ENCODE measurements at regions not wholly inside any gene's neighbourhood (a gene's known extent, or its start where the extent isn't known, plus 50 kb on each side); places are given as distances from the start of the nearest gene placed in this dataset.
A peak's percentile ranks its signal among the peaks of the same experiment; 100 is the strongest.

DNA sequence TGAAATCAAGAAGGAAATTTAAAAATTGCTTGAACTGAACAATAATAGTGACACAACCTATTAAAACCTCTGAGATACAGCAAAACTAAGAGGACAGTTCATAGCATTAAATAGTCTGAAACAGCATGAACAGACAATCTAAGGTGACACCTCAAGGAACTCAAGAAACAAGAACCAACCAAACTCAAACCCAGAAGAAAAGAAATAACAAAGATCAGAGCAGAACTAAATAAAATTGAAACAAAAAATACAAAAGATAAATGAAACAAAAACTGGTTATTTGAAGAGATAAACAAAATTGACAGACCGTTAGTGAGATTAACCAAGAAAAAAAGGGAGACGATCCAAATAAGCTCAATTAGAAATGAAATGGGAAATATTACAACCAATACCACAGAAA, 122.8 kb upstream of the TOP3B start:
- Mint-ChIP-seq H3K4me3 (no peak overlapping the region), H3K36me3 (no peaks in the 10 kb centered on the region), H3K27ac (no peak overlapping the region), H3K9me3 (no peaks in the 10 kb centered on the region), H3K27me3 (peaks cover 0 to 10% (median 5%) of the 10 kb centered on the region in 5 donors), H3K4me1 (peaks cover 0 to 10% (median 0%) of the 10 kb centered on the region in 4 donors)
- no peak for ATAC-seq
- DNase-seq, result no peak
- POLR2A ChIA-PET, result no interaction called here

GRCh38 chr22:22103078-22103875, 120.7 kb upstream of the TOP3B start:
- no peak for DNase-seq
- Mint-ChIP-seq H3K4me3 (no peak overlapping the region), H3K9me3 (no peaks in the 10 kb centered on the region), H3K36me3 (no peaks in the 10 kb centered on the region), H3K27me3 (peaks cover 0 to 10% (median 5%) of the 10 kb centered on the region in 5 donors), H3K4me1 (peaks cover 0 to 13% (median 0%) of the 10 kb centered on the region in 4 donors), H3K27ac (no peak overlapping the region)
- no peak for ATAC-seq
- POLR2A ChIA-PET, result no interaction called here

GRCh38 chr22:22099833-22100812, 117.5 kb upstream of the TOP3B start:
- ATAC-seq, result no peak
- peaks cover 3 to 23% (median 4%) of the 10 kb centered on the region in 5 donors for H3K27me3 Mint-ChIP-seq
- DNase-seq, result no peak
- no peak overlapping the region for H3K27ac Mint-ChIP-seq
- H3K9me3 Mint-ChIP-seq, result no peaks in the 10 kb centered on the region
- no peaks in the 10 kb centered on the region for H3K36me3 Mint-ChIP-seq
- POLR2A ChIA-PET, result no interaction called here
- peaks cover 0 to 19% (median 0%) of the 10 kb centered on the region in 4 donors for H3K4me1 Mint-ChIP-seq
- no peak overlapping the region for H3K4me3 Mint-ChIP-seq

GRCh38 chr22:22099194-22099486, 116.6 kb upstream of the TOP3B start:
- no peak for DNase-seq

GRCh38 chr22:22098457-22099193, 116.0 kb upstream of the TOP3B start:
- peaks cover 0 to 19% (median 0%) of the 10 kb centered on the region in 4 donors for H3K4me1 Mint-ChIP-seq
- peak overlapping the region in 3 of 10 donors; percentile 26 to 86 (median 44) for H3K27ac Mint-ChIP-seq
- no peak for ATAC-seq
- POLR2A ChIA-PET, result interaction anchor here (1.1 kb wide), 1 partner anchor 11 kb away, joined by 3 read pairs; no protein-coding TSS in a partner anchor
- H3K4me3 Mint-ChIP-seq, result peak overlapping the region in 1 of 10 donors; percentile 62
- no peaks in the 10 kb centered on the region for H3K9me3 Mint-ChIP-seq
- no peaks in the 10 kb centered on the region for H3K36me3 Mint-ChIP-seq
- H3K27me3 Mint-ChIP-seq, result peaks cover 4 to 31% (median 5%) of the 10 kb centered on the region in 5 donors
- DNase-seq, result no peak

More at GRCh38 chr22:22099194-22099486, 116.6 kb upstream of the TOP3B start:
- Mint-ChIP-seq H3K27me3 (peaks cover 2 to 26% (median 4%) of the 10 kb centered on the region in 5 donors), H3K9me3 (no peaks in the 10 kb centered on the region), H3K4me3 (peak overlapping the region in 1 of 10 donors; percentile 62), H3K4me1 (peaks cover 0 to 19% (median 0%) of the 10 kb centered on the region in 4 donors), H3K27ac (peak overlapping the region in 3 of 10 donors; percentile 26 to 86 (median 44)), H3K36me3 (no peaks in the 10 kb centered on the region)
- POLR2A ChIA-PET, result interaction anchor here (1.1 kb wide), 1 partner anchor 11 kb away, joined by 3 read pairs; no protein-coding TSS in a partner anchor
- ATAC-seq, result peak in 1 of 2 donors; percentile 50

DNA sequence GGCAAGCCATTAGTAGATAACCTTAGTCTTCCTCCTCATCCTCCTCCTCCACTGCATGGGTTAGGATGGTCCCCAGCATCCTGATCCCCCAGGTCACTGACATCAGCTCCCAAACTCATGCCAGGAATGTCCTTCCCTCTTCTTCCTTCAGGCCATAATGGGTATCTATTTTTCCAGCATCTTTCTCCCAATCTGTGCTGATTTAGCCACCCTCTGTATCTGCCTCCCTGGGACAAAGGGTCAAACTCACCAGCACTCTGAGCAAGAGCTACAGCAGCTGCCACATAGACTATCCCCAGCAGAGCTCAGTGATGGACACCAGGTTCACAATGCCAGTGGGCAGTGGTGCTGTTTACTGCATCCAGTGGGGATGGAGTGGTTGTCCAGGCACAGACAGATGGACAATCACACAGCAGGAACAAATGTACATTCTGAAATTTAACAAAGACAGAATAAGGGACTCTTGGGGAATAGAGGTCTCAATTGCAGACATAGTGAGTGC, 115.2 kb upstream of the TOP3B start:
- H3K4me3 Mint-ChIP-seq, result no peak overlapping the region
- POLR2A ChIA-PET, result no interaction called here

GRCh38 chr22:22094921-22095320, 112.3 kb upstream of the TOP3B start:
- DNase-seq, result no peak
- Mint-ChIP-seq H3K27ac (no peak overlapping the region), H3K4me1 (peaks cover 0 to 16% (median 0%) of the 10 kb centered on the region in 4 donors), H3K9me3 (no peaks in the 10 kb centered on the region), H3K4me3 (no peak overlapping the region), H3K27me3 (peaks cover 15 to 60% (median 22%) of the 10 kb centered on the region in 5 donors), H3K36me3 (no peaks in the 10 kb centered on the region)
- POLR2A ChIA-PET, result no interaction called here
- no peak for ATAC-seq

More for the DNA sequence above, 115.2 kb upstream of the TOP3B start:
- ATAC-seq, result no peak
- no peak for DNase-seq
- Mint-ChIP-seq H3K36me3 (no peaks in the 10 kb centered on the region), H3K27ac (no peak overlapping the region), H3K4me1 (peaks cover 0 to 16% (median 0%) of the 10 kb centered on the region in 4 donors), H3K27me3 (peaks cover 7 to 40% (median 13%) of the 10 kb centered on the region in 5 donors), H3K9me3 (no peaks in the 10 kb centered on the region)

DNA sequence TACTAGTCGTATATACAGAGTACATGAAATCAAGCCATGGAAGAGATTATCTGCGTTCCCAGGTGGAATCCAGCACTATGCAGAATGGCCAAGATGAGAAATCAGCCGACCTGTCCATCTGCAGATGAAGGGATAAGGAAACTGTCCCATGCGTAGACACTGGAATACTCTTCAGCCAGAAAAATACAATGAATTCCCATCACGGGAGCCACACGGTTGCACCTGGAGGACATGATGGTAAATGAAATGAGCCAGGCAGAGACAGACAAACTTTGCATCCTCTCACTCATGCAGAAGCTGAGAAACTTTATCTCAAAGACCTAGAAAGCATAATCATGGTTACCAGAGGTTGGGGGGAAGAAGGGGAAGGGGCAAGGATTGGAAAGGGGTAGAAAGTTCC, 111.9 kb upstream of the TOP3B start:
- H3K36me3 Mint-ChIP-seq, result no peaks in the 10 kb centered on the region
- H3K27me3 Mint-ChIP-seq, result peaks cover 15 to 60% (median 24%) of the 10 kb centered on the region in 5 donors
- peaks cover 0 to 13% (median 0%) of the 10 kb centered on the region in 4 donors for H3K4me1 Mint-ChIP-seq
- POLR2A ChIA-PET, result no interaction called here
- no peak overlapping the region for H3K27ac Mint-ChIP-seq
- H3K9me3 Mint-ChIP-seq, result no peaks in the 10 kb centered on the region
- no peak for DNase-seq
- ATAC-seq, result no peak
- H3K4me3 Mint-ChIP-seq, result no peak overlapping the region

- Mint-ChIP-seq H3K27me3 (peaks cover 15 to 60% (median 30%) of the 10 kb centered on the region in 5 donors), H3K9me3 (no peaks in the 10 kb centered on the region), H3K4me3 (no peak overlapping the region), H3K36me3 (no peaks in the 10 kb centered on the region), H3K27ac (no peak overlapping the region), H3K4me1 (peaks cover 0 to 7% (median 0%) of the 10 kb centered on the region in 4 donors)
- no peak for DNase-seq
- no peak for ATAC-seq
- POLR2A ChIA-PET, result no interaction called here
These were observed 111.2 kb upstream of the TOP3B start for GRCh38 chr22:22093743-22094142.

GRCh38 chr22:22092974-22093373, 110.4 kb upstream of the TOP3B start:
- H3K36me3 Mint-ChIP-seq, result no peaks in the 10 kb centered on the region
- H3K27ac Mint-ChIP-seq, result no peak overlapping the region
- no peaks in the 10 kb centered on the region for H3K9me3 Mint-ChIP-seq
- no peak for ATAC-seq
- H3K27me3 Mint-ChIP-seq, result peaks cover 18 to 60% (median 35%) of the 10 kb centered on the region in 5 donors
- H3K4me1 Mint-ChIP-seq, result peaks cover 0 to 4% (median 0%) of the 10 kb centered on the region in 4 donors
- POLR2A ChIA-PET, result no interaction called here
- H3K4me3 Mint-ChIP-seq, result no peak overlapping the region
- DNase-seq, result no peak

- no peaks in the 10 kb centered on the region for H3K9me3 Mint-ChIP-seq
- peaks cover 18 to 59% (median 35%) of the 10 kb centered on the region in 5 donors for H3K27me3 Mint-ChIP-seq
- no peak overlapping the region for H3K4me3 Mint-ChIP-seq
- H3K4me1 Mint-ChIP-seq, result no peaks in the 10 kb centered on the region
- DNase-seq (no peak), ATAC-seq (no peak)
- no peak overlapping the region for H3K27ac Mint-ChIP-seq
- no peaks in the 10 kb centered on the region for H3K36me3 Mint-ChIP-seq
- POLR2A ChIA-PET, result no interaction called here
These were observed 109.5 kb upstream of the TOP3B start for GRCh38 chr22:22092101-22092500.

- Mint-ChIP-seq H3K4me3 (no peak overlapping the region), H3K27me3 (peaks cover 14 to 53% (median 35%) of the 10 kb centered on the region in 5 donors), H3K27ac (no peak overlapping the region), H3K9me3 (no peaks in the 10 kb centered on the region), H3K36me3 (no peaks in the 10 kb centered on the region), H3K4me1 (no peaks in the 10 kb centered on the region)
- ATAC-seq, result no peak
- POLR2A ChIA-PET, result no interaction called here
- DNase-seq, result no peak
These were observed 108.9 kb upstream of the TOP3B start for GRCh38 chr22:22091400-22091878.

Measured in naive thymus-derived CD8-positive, alpha-beta T cell (primary cell).